GM21825 (cell line): ENCODE measurements at regions not wholly inside any gene's neighbourhood (a gene's known extent, or its start where the extent isn't known, plus 50 kb on each side); places are given as distances from the start of the nearest gene placed in this dataset.
"Not testable (repeated sequence)": the region's sequence is repeated elsewhere in the genome, so short reads cannot be mapped to it uniquely, and the experiment has no call there.

Experiments used
- ATAC-seq: cut with Tn5 transposase; IDR thresholded peaks from one replicate; pipeline ENCODE4 v1.9.1; 2021; ENCODE audit warnings: mild to moderate bottlenecking, moderate library complexity; ENCODE audit not compliant: unreplicated experiment

DNA sequence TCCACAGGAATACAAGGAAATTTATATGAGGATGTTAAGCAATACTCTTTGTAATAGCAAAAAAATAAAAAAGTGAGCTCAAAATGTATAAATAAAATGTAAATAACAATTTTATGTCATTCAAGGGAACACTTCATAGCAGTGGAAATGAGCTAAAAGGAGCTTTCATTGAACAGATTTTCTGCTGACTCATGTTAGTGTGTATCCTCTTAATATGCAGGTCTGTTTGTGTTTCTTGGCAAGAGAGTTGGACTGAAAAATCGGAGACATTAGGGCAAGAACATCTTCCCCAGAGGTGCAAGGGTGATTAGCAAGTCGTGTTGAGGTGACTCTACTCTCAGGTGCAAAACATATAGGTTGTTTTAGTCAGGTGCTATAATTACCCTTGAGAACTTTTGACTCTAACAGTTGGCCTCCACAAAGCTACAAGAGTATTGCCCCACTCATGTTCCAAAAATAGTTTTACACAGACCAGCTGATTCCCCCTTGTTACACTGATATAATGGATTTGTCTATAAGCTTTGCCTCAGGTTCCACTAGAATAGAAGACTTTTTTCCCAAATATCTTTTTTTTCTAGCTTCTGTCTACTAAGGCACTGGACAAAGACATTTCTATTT, 702.9 kb downstream of the TENT5A start:
- ATAC-seq: no peak

DNA sequence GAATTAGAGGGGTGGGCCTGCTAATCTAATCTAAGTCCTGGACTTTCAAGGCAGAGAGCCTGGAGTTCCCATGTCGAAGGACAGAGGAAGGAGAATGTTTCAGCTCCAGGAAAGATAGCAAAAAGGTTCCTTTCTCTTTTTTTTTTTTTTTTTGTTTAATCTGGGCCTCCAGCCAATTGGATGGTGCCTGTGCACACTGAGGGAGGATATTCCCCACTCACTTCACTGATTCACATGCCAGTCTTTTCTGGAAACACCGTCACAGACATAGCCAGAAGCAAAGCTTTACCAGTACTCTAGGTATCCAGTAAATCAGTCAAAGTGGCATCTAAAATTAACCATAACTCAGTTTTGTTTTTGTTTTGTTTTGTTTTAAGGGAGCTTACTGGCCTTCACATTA, 721.1 kb downstream of the TENT5A start:
- no peak for ATAC-seq

DNA sequence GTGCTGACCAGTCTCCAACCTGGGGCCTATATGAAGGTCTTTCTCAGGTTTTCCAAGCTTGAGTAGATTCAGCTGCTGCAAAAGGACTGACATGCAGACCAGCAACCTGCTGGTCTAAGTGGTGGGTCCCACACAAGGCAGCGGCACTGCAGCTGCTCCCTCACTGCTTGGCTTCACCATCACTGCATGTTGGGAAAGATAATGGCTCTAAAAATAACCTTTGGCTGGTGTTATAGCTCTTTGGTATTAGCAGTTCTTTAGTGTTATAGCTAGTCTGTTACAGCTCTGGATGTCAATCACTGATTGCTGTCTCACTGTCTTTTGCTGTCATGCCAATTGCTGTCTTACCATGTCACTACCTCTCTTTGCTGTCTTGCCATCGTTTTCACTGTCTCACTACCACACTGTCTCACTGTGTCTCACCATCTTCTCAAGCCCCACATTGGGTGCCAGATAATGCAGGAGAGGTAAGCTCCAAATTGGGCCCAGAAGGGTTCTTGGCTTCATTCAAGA, 726.4 kb downstream of the TENT5A start:
- ATAC-seq: no peak

DNA sequence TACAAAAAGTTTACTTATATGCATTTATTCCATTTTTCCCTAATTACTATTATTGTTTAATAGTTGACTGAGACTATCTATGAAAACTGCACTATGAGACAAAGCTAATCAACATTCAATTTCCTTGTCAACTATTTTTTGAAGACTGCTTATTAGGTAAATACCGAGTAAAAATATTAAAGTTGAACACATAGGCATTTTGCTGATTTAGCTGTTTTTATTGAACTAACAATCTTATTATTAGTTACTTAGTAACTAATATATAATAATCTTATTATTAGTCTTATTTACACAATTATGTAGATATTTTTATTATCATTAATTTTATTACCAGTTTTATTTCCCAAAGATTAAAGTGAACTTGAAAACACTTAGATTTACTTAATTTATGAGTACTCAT, 728.8 kb downstream of the TENT5A start:
- ATAC-seq: no peak

DNA sequence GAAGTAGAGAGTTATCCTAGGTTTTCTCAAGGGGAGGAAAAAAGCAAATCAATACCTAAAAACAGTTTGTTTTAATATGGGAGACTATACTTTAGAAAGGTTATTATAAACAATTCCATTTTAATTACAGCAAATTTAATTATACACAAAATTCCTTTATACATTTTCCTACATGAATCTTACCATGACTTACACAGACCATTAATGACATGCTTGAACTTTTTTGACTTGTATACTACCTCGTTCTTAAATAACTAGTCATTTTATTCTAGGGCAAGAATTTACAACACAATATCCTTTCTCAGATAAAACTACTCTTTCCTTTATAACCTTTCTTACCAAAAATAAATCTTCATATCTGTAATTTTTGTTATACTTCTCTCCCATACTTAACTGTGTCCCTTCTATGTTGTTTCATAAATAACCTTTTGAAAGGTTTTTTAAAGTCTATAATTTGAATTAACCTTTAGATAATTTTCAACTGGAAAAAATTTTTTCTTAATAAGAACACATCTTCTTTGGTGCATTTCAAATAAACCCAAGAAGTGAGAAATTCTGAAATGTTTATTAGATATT, 729.4 kb downstream of the TENT5A start:
- ATAC-seq: no peak

DNA sequence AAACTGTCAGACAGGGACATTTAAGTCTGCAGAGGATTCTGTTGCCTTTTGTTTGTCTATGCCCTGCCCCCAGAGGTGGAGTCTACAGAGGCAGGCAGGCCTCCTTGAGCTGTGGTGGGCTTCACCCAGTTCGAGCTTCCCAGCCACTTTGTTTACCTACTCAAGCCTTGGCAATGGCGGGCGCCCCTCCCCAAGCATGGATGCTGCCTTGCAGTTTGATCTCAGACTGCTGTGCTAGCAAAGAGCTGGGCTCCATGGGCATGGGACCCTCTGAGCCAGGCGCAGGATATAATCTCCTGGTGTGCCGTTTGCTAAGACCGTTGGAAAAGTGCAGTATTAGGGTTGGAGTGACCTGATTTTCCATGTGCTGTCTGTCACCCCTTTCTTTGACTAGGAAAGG, 734.9 kb downstream of the TENT5A start:
- ATAC-seq: not testable (repeated sequence)

DNA sequence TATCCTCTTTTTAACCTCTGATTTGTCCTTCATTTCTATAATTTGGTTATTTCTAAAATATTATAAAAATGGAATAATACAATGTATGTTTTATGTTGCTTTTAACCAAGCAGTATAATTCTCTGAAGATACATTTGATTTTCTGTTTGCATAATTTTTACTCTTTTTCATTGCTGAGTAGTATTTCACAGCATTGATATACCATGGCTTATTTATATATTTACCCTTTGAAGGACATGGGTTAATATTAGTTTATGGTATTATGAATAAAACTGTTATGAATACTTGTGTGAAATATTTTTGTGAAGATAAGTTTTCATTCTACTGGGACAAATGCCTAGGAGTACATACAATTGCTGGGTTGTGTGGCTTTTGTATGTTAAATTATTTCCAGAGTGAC, 748.6 kb downstream of the TENT5A start:
- no peak for ATAC-seq

DNA sequence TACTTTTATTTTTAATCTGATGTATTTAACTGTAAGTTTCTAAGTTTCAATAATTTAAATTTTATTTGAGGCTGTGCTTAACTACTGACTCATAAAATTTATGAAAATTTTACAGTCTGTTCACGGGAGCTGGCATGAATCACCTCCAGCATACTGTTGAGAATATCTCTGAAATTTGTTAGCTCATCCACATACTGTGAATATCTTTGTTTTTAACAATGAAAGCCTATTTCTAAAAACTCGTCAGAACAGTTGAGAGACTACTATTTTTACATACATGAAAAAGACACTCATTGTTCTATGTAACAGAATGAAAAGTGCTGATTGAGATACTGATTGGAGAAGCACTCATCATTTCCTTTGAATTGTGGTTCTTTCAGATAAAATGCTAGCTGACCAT, 749.3 kb downstream of the TENT5A start:
- no peak for ATAC-seq

DNA sequence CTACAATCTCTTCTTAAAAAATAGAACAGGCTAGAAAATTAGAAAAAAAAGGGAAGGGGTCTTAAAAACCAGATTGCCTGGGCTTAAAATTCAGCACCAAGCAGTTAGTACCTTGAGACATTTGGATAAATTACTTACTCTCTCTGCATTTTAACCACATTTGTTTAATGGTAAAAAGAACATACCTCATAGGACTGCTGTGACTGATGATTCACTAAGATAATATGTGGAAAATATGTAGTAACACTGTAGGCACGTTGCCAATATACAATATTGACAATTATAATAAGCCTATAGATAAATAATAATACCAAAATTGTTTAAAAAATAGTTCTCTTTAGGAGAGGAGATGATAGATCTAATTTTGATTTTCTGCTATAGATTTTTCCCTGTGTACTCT, 750.4 kb downstream of the TENT5A start:
- no peak for ATAC-seq

DNA sequence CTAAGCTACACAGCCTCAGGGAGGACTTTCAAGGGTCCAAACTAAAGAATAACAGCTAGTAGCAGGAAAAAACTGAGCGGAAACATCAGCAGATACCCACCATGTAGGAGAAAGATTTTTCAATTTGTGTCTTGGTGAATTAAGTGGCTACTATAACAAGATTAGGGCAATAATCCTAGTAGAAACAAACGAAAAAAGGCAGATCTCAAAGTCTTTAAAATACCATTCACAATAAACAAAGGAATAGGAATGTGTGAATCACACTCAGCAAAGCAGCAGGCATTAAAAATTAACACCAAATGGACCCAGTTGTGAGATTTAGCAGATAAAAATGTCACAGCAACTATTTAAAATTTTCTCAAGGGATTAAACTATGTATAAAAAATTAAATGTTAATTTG, 761.2 kb downstream of the TENT5A start:
- no peak for ATAC-seq

DNA sequence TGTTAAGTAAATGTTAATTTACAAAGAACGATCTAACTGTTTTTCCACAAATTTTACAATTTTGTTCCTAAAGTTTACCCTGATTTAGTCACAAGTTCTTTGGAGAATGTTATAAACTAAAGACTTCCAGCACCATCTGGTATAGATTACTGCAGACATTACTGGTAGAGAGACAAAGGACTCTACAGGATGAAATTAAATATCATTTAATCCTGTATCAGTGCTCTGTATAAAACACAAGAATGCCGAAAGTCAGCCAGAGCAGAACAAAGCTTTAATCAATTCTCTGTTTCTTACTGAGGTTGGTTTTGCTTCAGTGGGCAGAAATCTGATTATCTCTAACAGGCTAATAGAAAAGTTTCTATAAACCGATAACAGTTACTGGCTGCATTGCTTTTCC, 763.6 kb downstream of the TENT5A start:
- ATAC-seq: no peak

DNA sequence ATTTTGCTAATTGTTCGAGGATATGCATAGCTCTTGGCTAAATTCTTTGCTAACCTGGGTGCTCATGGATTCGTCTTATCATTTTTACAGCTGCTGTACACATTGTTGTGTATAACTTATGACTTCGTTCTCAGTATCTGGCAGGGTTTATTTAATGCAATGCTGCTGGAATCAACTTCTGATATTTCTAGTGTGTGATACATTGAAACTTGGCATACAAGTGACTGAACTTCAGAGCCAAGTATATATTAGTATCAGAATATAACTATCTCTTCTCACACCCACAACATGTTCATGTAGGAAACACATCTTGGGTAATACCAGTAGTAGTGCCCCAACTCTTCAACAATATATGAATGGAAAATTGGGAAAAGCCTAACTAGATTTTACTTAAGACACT, 764.2 kb downstream of the TENT5A start:
- no peak for ATAC-seq

DNA sequence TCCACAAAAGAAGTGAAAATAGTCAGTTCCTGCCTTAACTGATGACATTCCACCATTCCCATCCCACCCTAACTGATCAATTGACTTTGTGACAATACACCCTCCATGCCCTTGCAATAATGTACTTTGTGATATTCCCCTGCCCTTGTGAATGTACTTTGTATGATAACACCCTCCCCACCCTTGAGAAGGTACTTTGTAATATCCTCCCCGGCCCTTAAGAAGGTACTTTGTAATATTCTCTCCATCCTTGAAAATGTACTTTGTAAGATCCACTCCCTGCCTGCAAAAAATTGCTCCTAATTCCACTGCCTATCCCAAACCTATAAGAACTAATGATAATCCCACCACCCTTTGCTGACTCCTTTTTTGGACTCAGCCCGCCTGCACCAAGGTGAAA, 771.3 kb downstream of the TENT5A start:
- ATAC-seq: not testable (repeated sequence)

DNA sequence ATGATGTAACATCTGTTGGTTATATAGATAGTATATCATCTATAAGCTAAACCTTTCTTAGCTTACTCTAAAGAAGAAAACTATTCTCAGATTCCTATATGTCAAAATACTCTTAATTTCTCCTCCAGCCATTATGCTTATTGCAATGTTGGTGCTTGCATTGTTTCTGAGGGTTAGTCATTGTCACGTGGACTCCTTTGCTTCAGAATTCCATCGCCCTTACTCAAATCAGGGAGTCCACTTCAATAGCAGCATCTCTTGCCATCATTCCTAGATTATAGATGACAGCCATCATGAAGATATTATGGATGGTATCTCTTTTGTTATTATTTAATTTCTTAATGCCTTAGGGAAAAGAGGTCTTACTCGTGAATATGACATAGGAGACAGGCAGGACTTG, 776.1 kb downstream of the TENT5A start:
- no peak for ATAC-seq

DNA sequence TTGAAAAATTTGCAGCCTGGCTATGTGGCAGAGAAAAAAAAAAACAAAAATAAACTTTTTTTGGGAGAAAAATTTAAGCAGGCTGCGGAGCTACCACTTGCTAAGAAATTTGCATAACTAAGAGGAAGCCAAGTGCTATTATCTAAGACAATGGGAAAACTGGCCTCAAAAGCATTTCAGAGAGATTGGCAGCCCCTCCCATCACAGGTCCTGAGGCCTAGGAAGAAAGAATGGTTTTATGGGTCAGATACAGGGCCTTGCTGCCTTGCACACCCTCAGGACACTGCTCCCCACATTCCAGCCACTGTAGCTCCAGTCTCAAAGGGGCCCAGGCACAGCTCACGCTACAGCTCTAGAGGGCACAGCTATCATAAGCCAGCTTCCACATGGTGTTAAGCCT, 777.9 kb downstream of the TENT5A start:
- ATAC-seq: no peak

DNA sequence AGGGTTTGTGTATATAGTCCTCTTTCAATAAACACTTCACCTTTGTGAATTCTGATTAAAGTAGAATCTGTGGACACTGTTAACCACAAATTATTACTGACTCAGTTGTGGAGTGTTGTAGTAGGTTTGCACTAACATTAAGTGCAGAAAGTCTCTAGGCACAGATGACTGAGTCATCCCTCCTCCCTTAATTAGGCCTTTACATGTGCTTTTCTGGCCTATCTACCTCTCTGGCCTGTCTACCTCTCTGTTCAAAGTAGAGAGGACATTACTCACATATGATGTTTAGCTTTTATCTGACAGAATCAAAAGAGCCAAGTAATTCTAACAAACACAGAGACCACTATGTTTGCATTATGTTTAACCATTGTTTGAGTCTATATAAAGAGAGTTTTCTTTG, 783.0 kb downstream of the TENT5A start:
- ATAC-seq: no peak

DNA sequence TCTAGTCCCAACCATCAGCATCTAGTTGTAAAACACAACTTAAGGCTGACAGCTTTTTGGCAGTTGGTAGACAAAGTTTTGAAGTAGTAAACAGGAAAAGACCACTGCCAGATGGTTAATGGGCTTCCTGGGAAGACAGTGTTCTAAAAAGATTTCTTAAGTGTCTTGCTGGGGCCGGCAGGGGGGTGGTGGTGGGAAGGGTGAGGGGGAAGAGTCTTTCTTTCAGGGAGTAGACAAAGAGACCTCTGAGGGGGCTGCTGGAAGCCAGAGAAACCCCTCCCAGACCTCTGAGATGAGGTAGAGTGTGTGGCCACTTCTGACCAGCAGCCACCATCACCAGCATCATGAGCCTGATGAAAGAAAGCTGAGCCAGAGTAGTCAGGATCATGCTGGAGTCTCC, 784.9 kb downstream of the TENT5A start:
- ATAC-seq: no peak

DNA sequence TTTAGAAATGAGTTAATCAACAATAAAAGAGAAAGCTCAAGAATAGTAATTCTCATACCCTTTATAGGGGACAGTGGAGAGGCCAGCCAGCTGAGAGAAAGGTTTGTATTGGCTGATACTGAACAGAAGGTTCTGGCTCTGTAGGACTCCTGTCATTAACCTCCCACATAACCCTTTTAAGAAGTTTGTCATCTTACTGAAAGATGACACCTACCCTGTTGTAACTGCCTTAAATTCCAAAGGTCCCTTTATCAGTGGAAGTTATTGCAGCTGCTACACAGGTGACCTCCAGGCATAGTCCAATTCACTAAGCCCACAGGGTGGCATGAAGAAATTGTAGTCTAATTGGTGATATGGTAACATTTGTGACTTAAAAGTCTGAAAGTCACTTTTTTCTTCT, 790.1 kb downstream of the TENT5A start:
- ATAC-seq: no peak

DNA sequence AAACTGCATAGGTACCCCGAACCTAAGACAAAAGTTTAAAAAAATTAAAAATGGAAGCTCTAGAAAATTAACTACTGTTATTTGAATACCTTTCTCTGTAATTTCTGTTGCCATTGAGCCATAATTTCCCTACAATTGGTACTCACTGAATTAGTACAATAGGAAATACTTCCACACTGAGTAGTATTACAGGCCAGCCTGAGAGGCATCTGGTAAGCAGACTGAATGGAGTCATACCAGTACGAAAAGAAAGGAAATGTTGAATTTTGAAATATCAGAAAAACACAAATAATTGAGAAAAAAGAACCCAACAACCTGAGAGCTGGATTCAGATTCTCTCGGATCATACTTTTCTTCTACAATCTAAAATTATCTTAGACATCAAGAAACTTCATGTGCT, 791.3 kb downstream of the TENT5A start:
- ATAC-seq: no peak

DNA sequence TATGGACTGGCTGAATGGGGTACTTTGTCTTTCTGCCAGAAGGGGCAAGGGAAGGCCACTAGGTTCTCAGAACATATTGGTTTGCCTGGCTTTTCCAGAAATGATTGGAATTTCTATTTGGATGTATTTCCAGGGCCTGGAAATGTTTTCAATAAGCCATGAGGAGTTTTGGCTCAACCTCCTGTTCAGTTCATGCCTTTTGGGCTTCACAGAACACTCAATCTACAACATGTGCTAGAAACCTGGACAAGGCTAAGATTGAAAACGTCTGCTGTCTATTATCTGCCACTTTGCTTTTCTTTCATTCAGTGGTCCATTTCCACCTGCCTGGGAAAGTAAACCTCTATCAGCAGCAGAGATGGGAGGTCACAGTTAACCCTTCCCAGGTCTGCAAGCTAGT, 793.4 kb downstream of the TENT5A start:
- no peak for ATAC-seq

DNA sequence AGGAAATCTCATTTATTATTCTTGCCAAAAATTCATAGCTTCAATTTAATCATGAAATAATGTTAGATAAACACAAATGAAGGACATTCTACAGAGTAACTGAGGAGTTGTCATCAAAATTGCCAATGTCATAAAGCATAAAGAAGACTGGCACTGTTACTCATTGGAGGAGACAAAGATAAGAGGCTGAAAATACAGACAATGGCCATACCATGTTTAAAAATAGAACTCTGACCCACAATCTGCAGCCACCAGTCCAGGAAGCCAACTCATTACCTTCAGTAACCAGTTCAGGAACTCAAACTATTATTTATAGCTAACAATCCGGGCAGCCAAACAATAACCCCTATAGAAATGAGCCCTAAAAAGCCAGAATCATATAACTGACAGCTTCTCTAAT, 795.6 kb downstream of the TENT5A start:
- ATAC-seq: no peak

DNA sequence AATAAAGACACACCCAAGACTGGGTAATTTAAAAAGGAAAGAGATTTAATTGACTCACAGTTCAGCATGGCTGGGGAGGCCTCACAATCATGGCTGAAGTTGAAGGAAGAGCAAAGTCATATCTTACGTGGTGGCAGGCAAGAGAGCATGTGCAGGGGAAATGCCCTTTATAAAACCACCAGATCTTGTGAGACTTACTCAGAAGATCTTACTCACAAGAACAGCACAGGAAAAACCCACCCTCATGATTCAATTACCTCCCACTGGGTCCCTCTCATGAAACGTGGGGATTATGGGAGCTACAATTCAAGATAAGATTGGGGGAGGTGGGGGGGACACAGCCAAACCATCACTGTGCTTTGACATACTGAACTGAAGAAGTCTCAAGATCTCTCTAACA, 800.0 kb downstream of the TENT5A start:
- ATAC-seq: not testable (repeated sequence)

DNA sequence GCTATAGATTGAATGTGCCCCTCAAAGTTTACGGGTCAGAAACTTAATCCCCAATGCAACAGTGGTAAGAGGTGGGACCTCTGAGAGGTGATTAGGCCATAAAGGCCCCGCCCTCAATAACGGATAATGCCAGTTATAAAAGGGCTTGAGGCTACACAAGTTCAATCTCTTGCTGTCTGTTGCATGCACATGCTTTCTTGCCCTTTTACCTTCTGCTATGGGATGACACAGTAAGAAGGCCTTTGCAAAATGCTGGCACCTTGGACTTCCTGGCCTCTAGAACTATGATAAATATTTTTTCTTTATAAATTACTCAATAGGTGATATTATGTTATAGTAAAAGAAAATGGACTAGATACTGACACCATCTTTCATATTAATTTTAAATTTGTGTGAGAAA, 806.1 kb downstream of the TENT5A start:
- ATAC-seq: no peak
